SK-N-SH treated with all-trans-retinoic acid at 6 μM for 48 hours (cell line): ENCODE measurements at regions not wholly inside any gene's neighbourhood (a gene's known extent, or its start where the extent isn't known, plus 50 kb on each side); places are given as distances from the start of the nearest gene placed in this dataset.

Experiments
- ATAC-seq: fragments of 200-7000 bp; cut with Tn5 transposase; 3 replicates; pipeline ENCODE4 v1.9.1; 2020; ENCODE audit warnings: mild to moderate bottlenecking, moderate library complexity
- BACH2 ChIP-seq: fragments of 250-450 bp; sonication (Bioruptor Pico); IDR thresholded peaks from 2 replicates; pipeline ENCODE4 v1.9.0; 2021; ENCODE audit warnings: mild to moderate bottlenecking, borderline replicate concordance
- CREB5 ChIP-seq: fragments of 250-450 bp; sonication (Bioruptor Pico); IDR thresholded peaks from 2 replicates; pipeline ENCODE4 v1.5.1; 2020; ENCODE audit warnings: low read depth, mild to moderate bottlenecking, moderate library complexity
- CSDC2 ChIP-seq: fragments of 250-450 bp; sonication (Bioruptor Pico); IDR thresholded peaks from 2 replicates; pipeline ENCODE4 v1.5.0; 2020; ENCODE audit warnings: mild to moderate bottlenecking, moderate library complexity
- CSRNP3 ChIP-seq: fragments of 250-450 bp; sonication (Bioruptor Pico); IDR thresholded peaks from 2 replicates; pipeline ENCODE4 v1.5.1; 2021; ENCODE audit warnings: mild to moderate bottlenecking, moderate library complexity
- ESRRG ChIP-seq: fragments of 250-450 bp; sonication (Bioruptor Pico); IDR thresholded peaks from 2 replicates; pipeline ENCODE4 v1.6.1; 2021; ENCODE audit warnings: mild to moderate bottlenecking
- ISL1 ChIP-seq: fragments of 250-450 bp; sonication (Bioruptor Pico); IDR thresholded peaks from 2 replicates; pipeline ENCODE4 v2.1.2; 2022; ENCODE audit warnings: mild to moderate bottlenecking, moderate library complexity
- OSR1 ChIP-seq: fragments of 250-450 bp; sonication (Bioruptor Pico); IDR thresholded peaks from 2 replicates; pipeline ENCODE4 v1.8.0; 2022; ENCODE audit warnings: moderate library complexity, mild to moderate bottlenecking, inconsistent platforms
- PATZ1 ChIP-seq: fragments of 250-450 bp; sonication (Bioruptor Pico); IDR thresholded peaks from 2 replicates; pipeline ENCODE4 v1.8.0; 2020; ENCODE audit warnings: mild to moderate bottlenecking, moderate library complexity, borderline replicate concordance
- POU6F1 ChIP-seq: fragments of 250-450 bp; sonication (Bioruptor Pico); IDR thresholded peaks from 2 replicates; pipeline ENCODE4 v1.8.0; 2021; ENCODE audit warnings: low read depth, mild to moderate bottlenecking, moderate library complexity, borderline replicate concordance
- RARB ChIP-seq: fragments of 250-450 bp; sonication (Bioruptor Pico); IDR thresholded peaks from 2 replicates; pipeline ENCODE4 v1.8.0; 2021; ENCODE audit warnings: mild to moderate bottlenecking, moderate library complexity
- SNAI2 ChIP-seq: fragments of 250-450 bp; sonication (Bioruptor Pico); IDR thresholded peaks from 2 replicates; pipeline ENCODE4 v1.5.0; 2020; ENCODE audit warnings: mild to moderate bottlenecking, moderate library complexity
- TCF4 ChIP-seq: fragments of 250-450 bp; sonication (Bioruptor Pico); IDR thresholded peaks from 2 replicates; pipeline ENCODE4 v1.8.0; 2021; ENCODE audit warnings: mild to moderate bottlenecking, moderate library complexity, borderline replicate concordance
- TOX ChIP-seq: fragments of 250-450 bp; sonication (Bioruptor Pico); IDR thresholded peaks from 2 replicates; pipeline ENCODE4 v1.8.0; 2021; ENCODE audit warnings: mild to moderate bottlenecking, moderate library complexity, borderline replicate concordance
- TSHZ2 ChIP-seq: fragments of 250-450 bp; sonication (Bioruptor Pico); IDR thresholded peaks from 2 replicates; pipeline ENCODE4 v1.5.0; 2020; ENCODE audit warnings: mild to moderate bottlenecking, moderate library complexity
- ZC3H10 ChIP-seq: fragments of 250-450 bp; sonication (Bioruptor Pico); IDR thresholded peaks from 2 replicates; pipeline ENCODE4 v1.5.1; 2021; ENCODE audit warnings: mild to moderate bottlenecking, moderate library complexity
- ZFP3 ChIP-seq: fragments of 250-450 bp; sonication (Bioruptor Pico); IDR thresholded peaks from 2 replicates; pipeline ENCODE4 v1.5.0; 2020; ENCODE audit warnings: mild to moderate bottlenecking, moderate library complexity
- ZFP30 ChIP-seq: fragments of 450-650 bp; formaldehyde crosslinking; IDR thresholded peaks from 2 replicates; pipeline ENCODE4 v1.5.0; 2022; ENCODE audit warnings: mild to moderate bottlenecking, moderate library complexity
- ZNF70 ChIP-seq: fragments of 450-650 bp; formaldehyde crosslinking; IDR thresholded peaks from 2 replicates; pipeline ENCODE4 v1.5.0; 2020; ENCODE audit warnings: mild to moderate bottlenecking, moderate library complexity
- ZNF8 ChIP-seq: fragments of 450-650 bp; formaldehyde crosslinking; IDR thresholded peaks from 2 replicates; pipeline ENCODE4 v1.5.0; 2020; ENCODE audit warnings: mild to moderate bottlenecking, moderate library complexity

- no peak for TF ChIP-seq ZFP30
- TF ChIP-seq CREB5 (CRISPR knock-in tag), result no peak
- no peak for TF ChIP-seq ZNF8
- no peak for TF ChIP-seq ZC3H10 (CRISPR knock-in tag)
- TF ChIP-seq ZFP3 (CRISPR knock-in tag), result no peak
- no peak for TF ChIP-seq PATZ1
- TF ChIP-seq RARB, result no peak
- TF ChIP-seq CSRNP3 (CRISPR knock-in tag), result no peak
- TF ChIP-seq TCF4 (CRISPR knock-in tag), result no peak
- no peak for TF ChIP-seq POU6F1
- TF ChIP-seq BACH2, result no peak
- TF ChIP-seq ESRRG (CRISPR knock-in tag), result no peak
- TF ChIP-seq TSHZ2 (CRISPR knock-in tag), result no peak
- no peak for TF ChIP-seq SNAI2 (CRISPR knock-in tag)
- no peak for TF ChIP-seq ZNF70 (CRISPR knock-in tag)
- peak; percentile 77 for ATAC-seq
These were observed 178.8 kb downstream of the IGLL1 start for GRCh38 chr22:23401111-23401909.

- no peak for TF ChIP-seq ZFP30
- TF ChIP-seq OSR1 (CRISPR knock-in tag), result no peak
- TF ChIP-seq TSHZ2 (CRISPR knock-in tag), result no peak
- TF ChIP-seq SNAI2 (CRISPR knock-in tag), result no peak
- TF ChIP-seq TCF4 (CRISPR knock-in tag), result no peak
- no peak for TF ChIP-seq ISL1 (CRISPR knock-in tag)
- TF ChIP-seq POU6F1, result no peak
- TF ChIP-seq BACH2, result no peak
- no peak for TF ChIP-seq TOX
- TF ChIP-seq CSDC2 (CRISPR knock-in tag), result no peak
- no peak for TF ChIP-seq ESRRG (CRISPR knock-in tag)
- no peak for TF ChIP-seq CREB5 (CRISPR knock-in tag)
- TF ChIP-seq RARB, result no peak
- TF ChIP-seq PATZ1, result no peak
- no peak for TF ChIP-seq ZFP3 (CRISPR knock-in tag)
- ATAC-seq, result no peak
These were observed 179.7 kb downstream of the IGLL1 start for GRCh38 chr22:23400286-23400981.
